ENCODE measurements at regions not wholly inside any gene's neighbourhood (a gene's known extent, or its start where the extent isn't known, plus 50 kb on each side); places are given as distances from the start of the nearest gene placed in this dataset.
"Not testable (repeated sequence)": the region's sequence is repeated elsewhere in the genome, so short reads cannot be mapped to it uniquely, and the experiment has no call there.

DNA sequence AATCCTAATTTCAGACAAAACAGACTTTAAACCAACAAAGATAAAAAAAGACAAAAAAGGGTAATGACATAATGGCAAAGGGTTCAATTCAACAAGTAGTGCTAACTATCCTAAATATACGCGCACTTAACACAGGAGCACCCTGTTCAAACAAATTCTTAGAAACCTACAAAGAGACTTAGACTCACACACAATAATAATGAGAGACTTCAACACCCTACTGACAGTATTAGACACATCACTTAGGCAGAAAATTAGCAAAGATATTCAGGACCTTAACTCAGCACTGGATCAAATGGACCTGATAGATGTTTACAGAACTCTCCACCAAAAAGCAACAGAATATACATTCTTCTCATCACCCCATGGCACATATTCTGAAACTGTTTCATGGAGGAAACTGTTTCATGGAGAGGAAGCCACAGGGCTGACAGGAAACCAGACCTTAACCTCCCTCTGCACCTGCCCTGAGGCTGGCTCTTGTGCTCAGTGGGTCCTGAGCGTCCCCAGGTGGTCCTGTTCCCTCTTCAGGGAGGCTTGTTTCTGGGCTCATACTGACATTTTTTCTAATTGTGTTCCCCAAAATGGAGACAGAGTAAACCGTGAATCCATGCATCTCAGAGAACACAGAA is 184.9 kb downstream of the POTEB start:
- TF ChIP-seq, protein P1, sequence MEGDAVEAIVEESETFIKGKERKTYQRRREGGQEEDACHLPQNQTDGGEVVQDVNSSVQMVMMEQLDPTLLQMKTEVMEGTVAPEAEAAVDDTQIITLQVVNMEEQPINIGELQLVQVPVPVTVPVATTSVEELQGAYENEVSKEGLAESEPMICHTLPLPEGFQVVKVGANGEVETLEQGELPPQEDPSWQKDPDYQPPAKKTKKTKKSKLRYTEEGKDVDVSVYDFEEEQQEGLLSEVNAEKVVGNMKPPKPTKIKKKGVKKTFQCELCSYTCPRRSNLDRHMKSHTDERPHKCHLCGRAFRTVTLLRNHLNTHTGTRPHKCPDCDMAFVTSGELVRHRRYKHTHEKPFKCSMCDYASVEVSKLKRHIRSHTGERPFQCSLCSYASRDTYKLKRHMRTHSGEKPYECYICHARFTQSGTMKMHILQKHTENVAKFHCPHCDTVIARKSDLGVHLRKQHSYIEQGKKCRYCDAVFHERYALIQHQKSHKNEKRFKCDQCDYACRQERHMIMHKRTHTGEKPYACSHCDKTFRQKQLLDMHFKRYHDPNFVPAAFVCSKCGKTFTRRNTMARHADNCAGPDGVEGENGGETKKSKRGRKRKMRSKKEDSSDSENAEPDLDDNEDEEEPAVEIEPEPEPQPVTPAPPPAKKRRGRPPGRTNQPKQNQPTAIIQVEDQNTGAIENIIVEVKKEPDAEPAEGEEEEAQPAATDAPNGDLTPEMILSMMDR (IDR thresholded peaks at IDR 0.05), result not testable (repeated sequence)
- TF ChIP-seq POLR2A (IDR thresholded peaks at IDR 0.05), result not testable (repeated sequence)
